ENCODE measurements at regions not wholly inside any gene's neighbourhood (a gene's known extent, or its start where the extent isn't known, plus 50 kb on each side); places are given as distances from the start of the nearest gene placed in this dataset.

DNA sequence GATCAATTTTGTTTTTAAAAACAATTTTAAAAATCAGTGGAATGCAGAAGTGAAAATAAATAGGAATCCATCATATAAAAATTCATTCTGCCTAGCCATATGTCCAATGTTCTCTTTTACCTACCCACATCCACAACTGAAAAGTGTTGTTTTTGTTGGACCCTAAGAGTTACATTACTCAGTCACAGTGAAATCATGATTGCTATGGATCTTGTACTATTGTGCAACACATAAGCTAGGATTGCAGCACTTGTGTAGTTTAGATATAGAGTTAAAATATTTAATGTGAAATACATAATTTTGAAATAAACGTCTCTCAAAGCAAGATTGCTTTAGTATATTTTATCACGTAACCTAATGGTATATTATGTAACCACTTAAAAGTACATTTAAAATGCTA, 213.3 kb upstream of the CLEC14A start:
- no peak for TF ChIP-seq EZH2phosphoT487 (IDR thresholded peaks at IDR 0.05; ENCODE audit: insufficient read depth, low read depth)
- no peak for TF ChIP-seq EZH2 (IDR thresholded peaks at IDR 0.05; ENCODE audit: insufficient read depth, poor library complexity, severe bottlenecking)

All from GM23248 (cell line).